Keratinocyte (primary cell): ENCODE measurements at regions not wholly inside any gene's neighbourhood (a gene's known extent, or its start where the extent isn't known, plus 50 kb on each side); places are given as distances from the start of the nearest gene placed in this dataset.

Source experiments
- DNase-seq: peaks from one replicate; pipeline ENCODE4 v3.0.0-alpha.2; 2011; ENCODE audit warnings: low read depth, missing footprints, low spot score
- FAIRE-seq: peaks from 2 replicates; lab custom pipeline; 2011; peaks lifted over from hg19 to GRCh38; lab: Jason Lieb, UNC
- H2AFZ ChIP-seq: 2 replicates; pipeline ENCODE4 v1.6.0; 2012; ENCODE audit warnings: low read length, control low read depth, inconsistent platforms; ENCODE audit not compliant: control insufficient read depth
- H3K27ac ChIP-seq: 2 replicates; pipeline ENCODE4 v1.5.1; 2011; ENCODE audit warnings: low read length; ENCODE audit not compliant: control insufficient read depth, insufficient read depth
- H3K27me3 ChIP-seq: 3 replicates; pipeline ENCODE4 v1.6.0; 2011; ENCODE audit warnings: low read length; ENCODE audit not compliant: control insufficient read depth, insufficient read depth; ENCODE audit errors: extremely low read depth
- H3K36me3 ChIP-seq, 2 experiments: 2 replicates in 1 of 2; 3 replicates in 1 of 2; pipeline ENCODE4 v1.5.1; 2011; ENCODE audit warnings: low read length in 2 of 2, mild to moderate bottlenecking in 1 of 2; ENCODE audit not compliant: control insufficient read depth in 2 of 2, insufficient read depth in 2 of 2; ENCODE audit errors: extremely low read depth in 1 of 2
- H3K4me1 ChIP-seq: 3 replicates; pipeline ENCODE4 v1.5.1; 2011; ENCODE audit warnings: low read length; ENCODE audit not compliant: control insufficient read depth, insufficient read depth; ENCODE audit errors: extremely low read depth
- H3K4me2 ChIP-seq: 3 replicates; pipeline ENCODE4 v1.6.0; 2011; ENCODE audit warnings: low read depth, low read length; ENCODE audit not compliant: control insufficient read depth, insufficient read depth; ENCODE audit errors: extremely low read depth
- H3K4me3 ChIP-seq, 3 experiments: fragments of 200-600 bp in 1 of 3; sonication (generic) in 1 of 3; 2 replicates in 2 of 3; 3 replicates in 1 of 3; pipeline ENCODE4 v1.5.1; 2011 to 2016; ENCODE audit warnings: low read length in 3 of 3, mild to moderate bottlenecking in 3 of 3, control low read depth in 2 of 3, inconsistent platforms in 1 of 3, low read depth in 1 of 3, mixed read lengths in 1 of 3, mixed run types in 1 of 3, moderate library complexity in 1 of 3; ENCODE audit not compliant: control insufficient read depth in 2 of 3, insufficient read depth in 2 of 3; ENCODE audit errors: extremely low read depth in 1 of 3
- H3K79me2 ChIP-seq: 2 replicates; pipeline ENCODE4 v1.6.0; 2012; ENCODE audit warnings: low read length; ENCODE audit not compliant: control insufficient read depth, insufficient read depth
- H3K9ac ChIP-seq: 3 replicates; pipeline ENCODE4 v1.6.0; 2011; ENCODE audit warnings: low read length; ENCODE audit not compliant: control insufficient read depth, insufficient read depth; ENCODE audit errors: extremely low read depth
- H3K9me1 ChIP-seq: 3 replicates; pipeline ENCODE4 v1.6.0; 2011; ENCODE audit warnings: low read length; ENCODE audit not compliant: control insufficient read depth, insufficient read depth; ENCODE audit errors: extremely low read depth
- H3K9me3 ChIP-seq: 2 replicates; pipeline ENCODE4 v1.5.1; 2012; ENCODE audit warnings: low read depth, low read length; ENCODE audit not compliant: control insufficient read depth
- H4K20me1 ChIP-seq: 3 replicates; pipeline ENCODE4 v1.6.0; 2011; ENCODE audit warnings: low read length; ENCODE audit not compliant: control insufficient read depth, insufficient read depth; ENCODE audit errors: extremely low read depth
- EZH2 ChIP-seq: IDR thresholded peaks from one replicate; pipeline ENCODE4 v1.6.1; 2012; ENCODE audit warnings: inconsistent platforms, mild to moderate bottlenecking, low read length, moderate library complexity
- dilution Hi-C: fragments of 300-500 bp; cut with MboI; formaldehyde crosslinking; loops from one replicate; pipeline ENCODE4 v1.7.0; 2020; ENCODE audit warnings: low sequenced_read_pairs; ENCODE audit not compliant: extremely low pct_ligation_motif_present
- TF ChIP-seq, protein P1 (sequence below), 3 experiments: IDR thresholded peaks in 1 of 3; conservative IDR thresholded peaks in 1 of 3; optimal IDR thresholded peaks in 1 of 3; 2 replicates in 2 of 3; 3 replicates in 1 of 3; pipeline versions ENCODE3 to v1.5.1; 2011; ENCODE audit warnings: low read length in 3 of 3, mild to moderate bottlenecking in 3 of 3, moderate library complexity in 2 of 3, control low read depth in 1 of 3, inconsistent platforms in 1 of 3; ENCODE audit not compliant: insufficient read depth in 2 of 3; ENCODE audit errors: extremely low read depth in 1 of 3

GRCh38 chr2:120604767-120605166 lies 130.9 kb upstream of the GLI2 start:
- H2AFZ ChIP-seq: no peak overlapping the region

GRCh38 chr2:120605231-120605935 lies 130.3 kb upstream of the GLI2 start:
- Histone ChIP-seq H3K4me2 (no peak overlapping the region), H3K27me3 (no peaks in the 10 kb centered on the region)

More at GRCh38 chr2:120604767-120605166, 130.9 kb upstream of the GLI2 start:
- Histone ChIP-seq H3K9me1 (no peaks in the 10 kb centered on the region), H3K79me2 (no peaks in the 10 kb centered on the region), H3K4me3 (no peak overlapping the region), H3K9me3 (no peaks in the 10 kb centered on the region), H3K36me3 (no peaks in the 10 kb centered on the region), H3K4me1 (peaks cover 3% of the 10 kb centered on the region), H3K27ac (no peak overlapping the region), H4K20me1 (no peaks in the 10 kb centered on the region), H3K4me2 (no peak overlapping the region), H3K9ac (no peak overlapping the region), H3K27me3 (no peaks in the 10 kb centered on the region)
- dilution Hi-C loops: no loop called here
- FAIRE-seq (no peak), DNase-seq (no peak)
- TF ChIP-seq, protein P1, sequence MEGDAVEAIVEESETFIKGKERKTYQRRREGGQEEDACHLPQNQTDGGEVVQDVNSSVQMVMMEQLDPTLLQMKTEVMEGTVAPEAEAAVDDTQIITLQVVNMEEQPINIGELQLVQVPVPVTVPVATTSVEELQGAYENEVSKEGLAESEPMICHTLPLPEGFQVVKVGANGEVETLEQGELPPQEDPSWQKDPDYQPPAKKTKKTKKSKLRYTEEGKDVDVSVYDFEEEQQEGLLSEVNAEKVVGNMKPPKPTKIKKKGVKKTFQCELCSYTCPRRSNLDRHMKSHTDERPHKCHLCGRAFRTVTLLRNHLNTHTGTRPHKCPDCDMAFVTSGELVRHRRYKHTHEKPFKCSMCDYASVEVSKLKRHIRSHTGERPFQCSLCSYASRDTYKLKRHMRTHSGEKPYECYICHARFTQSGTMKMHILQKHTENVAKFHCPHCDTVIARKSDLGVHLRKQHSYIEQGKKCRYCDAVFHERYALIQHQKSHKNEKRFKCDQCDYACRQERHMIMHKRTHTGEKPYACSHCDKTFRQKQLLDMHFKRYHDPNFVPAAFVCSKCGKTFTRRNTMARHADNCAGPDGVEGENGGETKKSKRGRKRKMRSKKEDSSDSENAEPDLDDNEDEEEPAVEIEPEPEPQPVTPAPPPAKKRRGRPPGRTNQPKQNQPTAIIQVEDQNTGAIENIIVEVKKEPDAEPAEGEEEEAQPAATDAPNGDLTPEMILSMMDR (optimal IDR thresholded peaks at IDR 0.05 in 1 of 3, IDR thresholded peaks at IDR 0.05 in 1 of 3, conservative IDR thresholded peaks at IDR 0.05 in 1 of 3; ENCODE audit: extremely low read depth in 1 of 3, insufficient read depth in 2 of 3, low read length in 3 of 3): no peak
- no peak for TF ChIP-seq EZH2

More at GRCh38 chr2:120605231-120605935, 130.3 kb upstream of the GLI2 start:
- dilution Hi-C loops: no loop called here
- no peak for TF ChIP-seq EZH2
- TF ChIP-seq, protein P1 (optimal IDR thresholded peaks at IDR 0.05 in 1 of 3, IDR thresholded peaks at IDR 0.05 in 1 of 3, conservative IDR thresholded peaks at IDR 0.05 in 1 of 3; ENCODE audit: extremely low read depth in 1 of 3, insufficient read depth in 2 of 3, low read length in 3 of 3): no peak
- H4K20me1 ChIP-seq: no peaks in the 10 kb centered on the region
- no peaks in the 10 kb centered on the region for H3K36me3 ChIP-seq
- no peaks in the 10 kb centered on the region for H3K9me1 ChIP-seq
- no peaks in the 10 kb centered on the region for H3K79me2 ChIP-seq
- H3K4me3 ChIP-seq: no peak overlapping the region
- no peak overlapping the region for H3K9ac ChIP-seq
- H3K27ac ChIP-seq: no peak overlapping the region
- FAIRE-seq (no peak), DNase-seq (no peak)
- H3K9me3 ChIP-seq: no peaks in the 10 kb centered on the region
- peaks cover 3% of the 10 kb centered on the region for H3K4me1 ChIP-seq
- H2AFZ ChIP-seq: no peak overlapping the region
